ENCODE measurements at regions not wholly inside any gene's neighbourhood (a gene's known extent, or its start where the extent isn't known, plus 50 kb on each side); places are given as distances from the start of the nearest gene placed in this dataset.

DNA sequence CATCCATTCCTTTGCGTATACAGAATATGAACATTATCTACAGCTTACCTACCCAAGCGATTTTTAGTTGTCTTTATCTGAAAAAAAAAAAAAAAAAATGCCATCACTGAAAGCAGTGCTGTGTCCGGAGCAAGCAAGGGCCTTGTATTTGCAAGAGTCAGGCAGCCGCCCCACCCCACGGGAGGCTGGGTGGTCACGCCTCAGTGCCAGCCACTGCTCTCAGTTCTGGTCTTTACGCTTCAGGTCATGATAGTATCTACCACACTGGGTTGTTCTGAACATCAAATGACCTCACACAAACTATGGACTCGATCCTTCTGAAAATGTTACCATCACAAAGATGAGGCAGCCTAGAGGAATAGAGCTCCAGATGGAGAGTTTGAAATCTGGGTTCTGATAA lies 62.7 kb upstream of the HELT start:
- H2AK5ac ChIP-seq (ENCODE audit: low read depth, low read length), result no peak overlapping the region
- no peak overlapping the region for H3K27ac ChIP-seq (replicated peaks; ENCODE audit: low read length)
- no peak overlapping the region for H4K91ac ChIP-seq (ENCODE audit: low read depth, low read length, poor library complexity)
- H2BK15ac ChIP-seq (ENCODE audit: low read length), result no peak overlapping the region
- no peak overlapping the region for H4K8ac ChIP-seq (ENCODE audit: low read depth, low read length)
- no peak overlapping the region for H3K4me3 ChIP-seq (ENCODE audit: low read length in 2 of 2)
- H3K4me1 ChIP-seq (ENCODE audit: control insufficient read depth in 2 of 2, insufficient read depth in 1 of 2, low read depth in 1 of 2, low read length in 2 of 2), result peaks cover 3 to 8% of the 10 kb centered on the region in 2 donors
- no peak overlapping the region for H2BK5ac ChIP-seq (ENCODE audit: low read length)
- no peak overlapping the region for H3K18ac ChIP-seq (ENCODE audit: low read length)
- no peak overlapping the region for H3K9ac ChIP-seq (ENCODE audit: low read depth, low read length, poor library complexity)
- H3K9me3 ChIP-seq (replicated peaks in 1 of 2; ENCODE audit: control insufficient read depth in 2 of 2, insufficient read depth in 1 of 2, low read depth in 1 of 2, low read length in 2 of 2), result no peaks in the 10 kb centered on the region
- H2AFZ ChIP-seq (ENCODE audit: low read length), result no peak overlapping the region
- no peak for DNase-seq (ENCODE audit: low spot score)
- no peaks in the 10 kb centered on the region for H3K27me3 ChIP-seq (ENCODE audit: control insufficient read depth in 3 of 3, insufficient read depth in 3 of 3, low read depth in 1 of 3, low read length in 3 of 3)
- H3K36me3 ChIP-seq (replicated peaks in 1 of 2; ENCODE audit: control insufficient read depth in 2 of 2, insufficient read depth in 2 of 2, low read length in 2 of 2), result no peaks in the 10 kb centered on the region
- H3K4ac ChIP-seq (ENCODE audit: low read length), result no peak overlapping the region
- WGBS, 2 donors (ENCODE audit: extremely low coverage in 2 of 2, insufficient read length in 2 of 2, insufficient replicate concordance in 1 of 2), result no CpG with 5 or more reads among the region's 8 CpGs
- H3K23ac ChIP-seq (ENCODE audit: low read depth, low read length, poor library complexity), result no peak overlapping the region
- no peaks in the 10 kb centered on the region for H3K79me1 ChIP-seq (ENCODE audit: low read depth, low read length)
- no peak overlapping the region for H2BK120ac ChIP-seq (ENCODE audit: low read depth, low read length)
- no peak overlapping the region for H2BK12ac ChIP-seq (ENCODE audit: low read length)
- H3K4me2 ChIP-seq (ENCODE audit: insufficient read depth, low read length, poor library complexity, severe bottlenecking), result no peak overlapping the region
- H3K14ac ChIP-seq (ENCODE audit: low read length), result no peak overlapping the region

DNA sequence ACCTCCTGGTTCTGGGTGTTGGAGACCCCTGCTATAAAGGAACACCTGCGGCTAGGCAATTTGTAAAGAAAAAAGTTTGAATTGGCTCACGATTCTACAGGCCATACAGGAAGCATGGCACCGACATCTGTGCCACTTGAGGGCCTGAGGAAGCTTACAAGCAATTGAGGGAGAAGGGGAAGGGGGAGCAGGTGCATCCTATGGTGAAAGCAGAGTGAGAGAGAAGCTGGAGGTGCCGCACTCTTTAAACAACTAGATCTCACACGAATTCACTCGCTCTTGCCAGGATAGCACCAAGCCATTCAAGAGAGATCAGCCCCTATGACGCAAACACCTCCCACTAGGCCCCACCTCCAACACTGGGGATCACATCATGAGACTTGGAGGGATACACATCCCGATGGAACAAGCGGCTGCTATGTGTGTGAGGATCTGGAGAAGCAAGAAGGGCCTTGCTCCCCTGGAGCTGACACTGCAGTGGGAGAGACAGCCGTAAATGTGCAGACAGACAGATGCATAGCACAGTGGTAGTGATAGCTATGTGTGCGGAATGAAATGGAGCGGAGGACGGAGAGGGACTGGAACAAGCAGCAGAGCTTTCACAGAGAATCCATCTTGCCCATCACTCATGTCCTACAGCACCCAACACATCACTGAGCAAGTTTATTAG lies 60.7 kb upstream of the HELT start:
- H3K27ac ChIP-seq (replicated peaks; ENCODE audit: low read length), result no peak overlapping the region
- H3K4me2 ChIP-seq (ENCODE audit: insufficient read depth, low read length, poor library complexity, severe bottlenecking), result no peak overlapping the region
- H3K23ac ChIP-seq (ENCODE audit: low read depth, low read length, poor library complexity), result no peak overlapping the region
- no CpG with 5 or more reads among the region's 13 CpGs for WGBS, 2 donors (ENCODE audit: extremely low coverage in 2 of 2, insufficient read length in 2 of 2, insufficient replicate concordance in 1 of 2)
- no peaks in the 10 kb centered on the region for H3K79me1 ChIP-seq (ENCODE audit: low read depth, low read length)
- H2BK15ac ChIP-seq (ENCODE audit: low read length), result no peak overlapping the region
- no peak overlapping the region for H2BK5ac ChIP-seq (ENCODE audit: low read length)
- H3K14ac ChIP-seq (ENCODE audit: low read length), result no peak overlapping the region
- no peak overlapping the region for H4K8ac ChIP-seq (ENCODE audit: low read depth, low read length)
- peaks cover 6 to 9% of the 10 kb centered on the region in 2 donors for H3K4me1 ChIP-seq (ENCODE audit: control insufficient read depth in 2 of 2, insufficient read depth in 1 of 2, low read depth in 1 of 2, low read length in 2 of 2)
- H2BK12ac ChIP-seq (ENCODE audit: low read length), result no peak overlapping the region
- no peak overlapping the region for H4K91ac ChIP-seq (ENCODE audit: low read depth, low read length, poor library complexity)
- H3K27me3 ChIP-seq (ENCODE audit: control insufficient read depth in 3 of 3, insufficient read depth in 3 of 3, low read depth in 1 of 3, low read length in 3 of 3), result no peaks in the 10 kb centered on the region
- H3K4me3 ChIP-seq (ENCODE audit: low read length in 2 of 2), result no peak overlapping the region
- no peak overlapping the region for H3K4ac ChIP-seq (ENCODE audit: low read length)
- no peak overlapping the region for H3K18ac ChIP-seq (ENCODE audit: low read length)
- no peaks in the 10 kb centered on the region for H3K9me3 ChIP-seq (replicated peaks in 1 of 2; ENCODE audit: control insufficient read depth in 2 of 2, insufficient read depth in 1 of 2, low read depth in 1 of 2, low read length in 2 of 2)
- no peaks in the 10 kb centered on the region for H3K36me3 ChIP-seq (replicated peaks in 1 of 2; ENCODE audit: control insufficient read depth in 2 of 2, insufficient read depth in 2 of 2, low read length in 2 of 2)
- H3K9ac ChIP-seq (ENCODE audit: low read depth, low read length, poor library complexity), result no peak overlapping the region
- no peak for DNase-seq (ENCODE audit: low spot score)
- H2AK5ac ChIP-seq (ENCODE audit: low read depth, low read length), result no peak overlapping the region
- H2AFZ ChIP-seq (ENCODE audit: low read length), result no peak overlapping the region
- no peak overlapping the region for H2BK120ac ChIP-seq (ENCODE audit: low read depth, low read length)

DNA sequence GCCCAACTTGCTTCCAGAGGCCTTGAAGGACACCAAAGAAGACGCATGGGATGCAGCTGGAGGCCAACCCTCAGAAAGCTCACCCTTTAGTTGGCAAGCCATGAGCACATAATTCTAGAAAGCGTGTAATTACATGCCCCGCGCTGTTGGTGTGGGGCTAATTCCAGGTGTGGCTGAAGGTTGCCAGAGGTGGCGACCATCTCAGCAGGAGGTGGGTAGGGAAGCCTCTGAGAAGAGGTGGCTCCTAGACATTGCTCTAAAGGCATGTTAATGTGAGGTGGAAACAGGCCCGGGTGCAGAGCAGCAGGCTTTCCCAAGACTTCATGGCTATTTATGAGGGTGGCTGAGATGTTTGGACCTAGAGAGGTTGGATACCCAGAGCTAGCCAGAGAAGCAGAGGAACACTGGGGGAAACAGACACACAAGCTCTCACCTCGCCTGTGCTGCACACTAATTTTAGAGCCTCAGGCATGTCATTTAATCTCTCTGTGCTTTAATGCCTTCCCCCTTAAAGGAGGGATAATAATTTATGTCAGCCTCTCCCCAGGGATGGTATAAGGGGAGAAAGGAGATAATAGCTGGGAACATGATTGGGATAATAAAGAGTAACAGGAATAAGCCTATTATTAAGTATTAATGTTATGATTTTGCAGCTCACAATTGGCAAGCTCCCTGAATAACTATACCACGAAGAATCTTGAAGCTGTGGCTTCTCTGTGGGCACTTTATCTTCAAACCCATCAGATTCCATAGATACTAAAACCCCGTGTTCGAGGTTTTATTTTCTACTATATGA lies 60.0 kb upstream of the HELT start:
- Histone ChIP-seq H3K4me3 (ENCODE audit: low read length in 2 of 2) (no peak overlapping the region), H3K9me3 (replicated peaks in 1 of 2; ENCODE audit: control insufficient read depth in 2 of 2, insufficient read depth in 1 of 2, low read depth in 1 of 2, low read length in 2 of 2) (no peaks in the 10 kb centered on the region), H3K4me1 (ENCODE audit: control insufficient read depth in 2 of 2, insufficient read depth in 1 of 2, low read depth in 1 of 2, low read length in 2 of 2) (peaks cover 6 to 9% of the 10 kb centered on the region in 2 donors), H3K27ac (replicated peaks; ENCODE audit: low read length) (no peak overlapping the region), H2AK5ac (ENCODE audit: low read depth, low read length) (no peak overlapping the region), H4K8ac (ENCODE audit: low read depth, low read length) (no peak overlapping the region), H2AFZ (ENCODE audit: low read length) (no peak overlapping the region), H3K9ac (ENCODE audit: low read depth, low read length, poor library complexity) (no peak overlapping the region), H3K23ac (ENCODE audit: low read depth, low read length, poor library complexity) (no peak overlapping the region), H3K18ac (ENCODE audit: low read length) (no peak overlapping the region), H3K79me1 (ENCODE audit: low read depth, low read length) (no peaks in the 10 kb centered on the region), H3K4me2 (ENCODE audit: insufficient read depth, low read length, poor library complexity, severe bottlenecking) (no peak overlapping the region), H3K36me3 (replicated peaks in 1 of 2; ENCODE audit: control insufficient read depth in 2 of 2, insufficient read depth in 2 of 2, low read length in 2 of 2) (no peaks in the 10 kb centered on the region), H2BK12ac (ENCODE audit: low read length) (no peak overlapping the region), H3K27me3 (ENCODE audit: control insufficient read depth in 3 of 3, insufficient read depth in 3 of 3, low read depth in 1 of 3, low read length in 3 of 3) (no peaks in the 10 kb centered on the region), H4K91ac (ENCODE audit: low read depth, low read length, poor library complexity) (no peak overlapping the region), H3K14ac (ENCODE audit: low read length) (no peak overlapping the region), H3K4ac (ENCODE audit: low read length) (no peak overlapping the region), H2BK15ac (ENCODE audit: low read length) (no peak overlapping the region), H2BK120ac (ENCODE audit: low read depth, low read length) (no peak overlapping the region), H2BK5ac (ENCODE audit: low read length) (no peak overlapping the region)
- no peak for DNase-seq (ENCODE audit: low spot score)
- no CpG with 5 or more reads among the region's 10 CpGs for WGBS, 2 donors (ENCODE audit: extremely low coverage in 2 of 2, insufficient read length in 2 of 2, insufficient replicate concordance in 1 of 2)

DNA sequence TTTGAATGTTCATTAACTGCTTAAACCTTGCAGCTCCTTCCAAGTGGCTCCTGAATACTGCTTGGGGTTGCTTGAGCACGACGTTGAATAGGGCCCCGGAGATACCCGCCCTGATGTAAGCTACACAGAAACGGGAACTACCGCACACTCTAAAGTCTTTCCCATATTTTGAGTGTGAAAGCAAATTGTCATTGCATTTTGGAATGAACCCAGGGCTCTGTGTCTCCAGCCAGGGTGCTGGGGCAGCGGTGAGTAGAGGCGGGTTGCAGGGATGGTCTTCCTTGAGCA lies 59.4 kb upstream of the HELT start:
- no peak for DNase-seq (ENCODE audit: low spot score)
- no peak overlapping the region for H2BK5ac ChIP-seq (ENCODE audit: low read length)
- no peak overlapping the region for H3K23ac ChIP-seq (ENCODE audit: low read depth, low read length, poor library complexity)

More for the DNA sequence above, 59.4 kb upstream of the HELT start:
- Histone ChIP-seq H3K79me1 (ENCODE audit: low read depth, low read length) (no peaks in the 10 kb centered on the region), H2BK12ac (ENCODE audit: low read length) (no peak overlapping the region), H3K27me3 (ENCODE audit: control insufficient read depth in 3 of 3, insufficient read depth in 3 of 3, low read depth in 1 of 3, low read length in 3 of 3) (no peaks in the 10 kb centered on the region), H3K14ac (ENCODE audit: low read length) (no peak overlapping the region), H3K4me3 (ENCODE audit: low read length in 2 of 2) (no peak overlapping the region), H3K4ac (ENCODE audit: low read length) (no peak overlapping the region), H2AK5ac (ENCODE audit: low read depth, low read length) (no peak overlapping the region), H2BK15ac (ENCODE audit: low read length) (no peak overlapping the region), H2AFZ (ENCODE audit: low read length) (no peak overlapping the region), H3K9me3 (replicated peaks in 1 of 2; ENCODE audit: control insufficient read depth in 2 of 2, insufficient read depth in 1 of 2, low read depth in 1 of 2, low read length in 2 of 2) (no peaks in the 10 kb centered on the region), H3K4me1 (ENCODE audit: control insufficient read depth in 2 of 2, insufficient read depth in 1 of 2, low read depth in 1 of 2, low read length in 2 of 2) (peaks cover 6 to 9% of the 10 kb centered on the region in 2 donors), H4K91ac (ENCODE audit: low read depth, low read length, poor library complexity) (no peak overlapping the region), H3K18ac (ENCODE audit: low read length) (no peak overlapping the region), H3K9ac (ENCODE audit: low read depth, low read length, poor library complexity) (no peak overlapping the region), H2BK120ac (ENCODE audit: low read depth, low read length) (no peak overlapping the region), H3K36me3 (replicated peaks in 1 of 2; ENCODE audit: control insufficient read depth in 2 of 2, insufficient read depth in 2 of 2, low read length in 2 of 2) (no peaks in the 10 kb centered on the region), H4K8ac (ENCODE audit: low read depth, low read length) (no peak overlapping the region), H3K4me2 (ENCODE audit: insufficient read depth, low read length, poor library complexity, severe bottlenecking) (no peak overlapping the region), H3K27ac (replicated peaks; ENCODE audit: low read length) (no peak overlapping the region)
- WGBS, 2 donors (ENCODE audit: extremely low coverage in 2 of 2, insufficient read length in 2 of 2, insufficient replicate concordance in 1 of 2), result no CpG with 5 or more reads among the region's 8 CpGs

Data from neuronal stem cell (in vitro differentiated cells).